Thyroid gland (tissue), 4 donors: ENCODE measurements at regions not wholly inside any gene's neighbourhood (a gene's known extent, or its start where the extent isn't known, plus 50 kb on each side); places are given as distances from the start of the nearest gene placed in this dataset.

Experiments
- DNase-seq, 2 donors: peaks; one replicate each; pipeline ENCODE4 v3.0.0-alpha.2; 2019
- H3K27ac ChIP-seq, 3 donors: fragments of 200-600 bp; sonication (generic); 1 replicate in 2 of 3; 2 replicates in 1 of 3; pipeline ENCODE4 v1.5.1; 2016 to 2019; ENCODE audit warnings: mild to moderate bottlenecking in 1 of 3, moderate library complexity in 1 of 3
- H3K27me3 ChIP-seq: fragments of 200-600 bp; sonication (generic); one replicate; pipeline ENCODE4 v1.5.1; 2019
- H3K36me3 ChIP-seq, 2 donors: fragments of 200-600 bp; sonication (generic); one replicate each; pipeline ENCODE4 v1.5.1; 2016 to 2019
- H3K4me1 ChIP-seq, 2 donors: fragments of 200-600 bp; sonication (generic); one replicate each; pipeline ENCODE4 v1.5.1; 2017 to 2019
- H3K4me3 ChIP-seq, 3 donors: fragments of 200-600 bp; sonication (generic); replicated peaks in 1 of 3; 1 replicate in 2 of 3; 2 replicates in 1 of 3; pipeline ENCODE4 v1.5.1; 2016; ENCODE audit warnings: mild to moderate bottlenecking in 1 of 3
- H3K9me3 ChIP-seq: fragments of 200-600 bp; sonication (generic); one replicate; pipeline ENCODE4 v1.5.1; 2017
- CTCF ChIP-seq, 6 experiments: fragments of 200-600 bp in 3 of 6; fragments of 450-650 bp in 3 of 6; sonication (generic) in 3 of 6; IDR thresholded peaks; one replicate each; pipeline ENCODE4 v1.5.1; 2016 to 2019; ENCODE audit warnings: antibody characterized with exemption in 6 of 6, mild to moderate bottlenecking in 2 of 6, inconsistent platforms in 1 of 6, moderate library complexity in 1 of 6
- POLR2A ChIP-seq, 2 donors: fragments of 450-650 bp; IDR thresholded peaks; one replicate each; pipeline ENCODE4 v1.6.1; 2017; ENCODE audit warnings: antibody characterized with exemption in 2 of 2, mild to moderate bottlenecking in 2 of 2, moderate library complexity in 1 of 2
- WGBS, 2 donors: methylation state at CpG; one replicate each; pipeline ENCODE4 v1.1.5; 2017; 5-methylcytosine and 5-hydroxymethylcytosine counted together
- intact Hi-C: fragments of 100-400 bp; cut with DNase I; formaldehyde crosslinking; loops from one replicate; pipeline ENCODE4 v1.15.1; 2023

GRCh38 chr5:27472000-27472763 is 433.8 kb upstream of the CDH9 start:
- H3K36me3 ChIP-seq = no peaks in the 10 kb centered on the region
- no peak for TF ChIP-seq POLR2A (IDR thresholded peaks at IDR 0.05)
- TF ChIP-seq CTCF (IDR thresholded peaks at IDR 0.05) = no peak
- intact Hi-C loops = no loop called here
- H3K27me3 ChIP-seq = no peaks in the 10 kb centered on the region
- no peak overlapping the region for H3K27ac ChIP-seq
- H3K9me3 ChIP-seq = no peaks in the 10 kb centered on the region
- H3K4me3 ChIP-seq = no peak overlapping the region
- WGBS, 2 donors = 75 to 81% methylated on average over 11 of the region's 11 CpGs
- no peaks in the 10 kb centered on the region for H3K4me1 ChIP-seq
- no peak for DNase-seq

GRCh38 chr5:27466959-27467358 is 428.6 kb upstream of the CDH9 start:
- intact Hi-C loops = no loop called here
- no peak for DNase-seq
- Histone ChIP-seq H3K36me3 (no peaks in the 10 kb centered on the region), H3K4me1 (no peaks in the 10 kb centered on the region), H3K9me3 (no peaks in the 10 kb centered on the region), H3K27ac (no peak overlapping the region), H3K4me3 (no peak overlapping the region), H3K27me3 (no peaks in the 10 kb centered on the region)
- WGBS, 2 donors = 69 to 72% methylated on average over 1 of the region's 1 CpG
- no peak for TF ChIP-seq CTCF (IDR thresholded peaks at IDR 0.05)
- TF ChIP-seq POLR2A (IDR thresholded peaks at IDR 0.05) = no peak

- Histone ChIP-seq H3K9me3 (no peaks in the 10 kb centered on the region), H3K4me3 (no peak overlapping the region), H3K27me3 (no peaks in the 10 kb centered on the region), H3K27ac (no peak overlapping the region), H3K36me3 (no peaks in the 10 kb centered on the region), H3K4me1 (no peaks in the 10 kb centered on the region)
- TF ChIP-seq POLR2A (IDR thresholded peaks at IDR 0.05) (no peak), CTCF (IDR thresholded peaks at IDR 0.05) (no peak)
- intact Hi-C loops = no loop called here
- DNase-seq = no peak
- WGBS, 2 donors = 74 to 76% methylated on average over 5 of the region's 5 CpGs
These were observed 426.8 kb upstream of the CDH9 start for GRCh38 chr5:27465140-27465539.

- DNase-seq = no peak
- Histone ChIP-seq H3K4me3 (no peak overlapping the region), H3K4me1 (no peaks in the 10 kb centered on the region), H3K36me3 (no peaks in the 10 kb centered on the region), H3K27me3 (no peaks in the 10 kb centered on the region), H3K27ac (no peak overlapping the region), H3K9me3 (no peaks in the 10 kb centered on the region)
- TF ChIP-seq CTCF (IDR thresholded peaks at IDR 0.05) = no peak
- no peak for TF ChIP-seq POLR2A (IDR thresholded peaks at IDR 0.05)
- intact Hi-C loops = no loop called here
- WGBS, 2 donors = 78 to 88% methylated on average over 8 of the region's 8 CpGs
These were observed 425.2 kb upstream of the CDH9 start for GRCh38 chr5:27463446-27464149.

GRCh38 chr5:27462936-27463335 is 424.6 kb upstream of the CDH9 start:
- Histone ChIP-seq H3K36me3 (no peaks in the 10 kb centered on the region), H3K4me1 (no peaks in the 10 kb centered on the region), H3K27ac (no peak overlapping the region), H3K9me3 (no peaks in the 10 kb centered on the region), H3K4me3 (no peak overlapping the region), H3K27me3 (no peaks in the 10 kb centered on the region)
- intact Hi-C loops = no loop called here
- TF ChIP-seq POLR2A (IDR thresholded peaks at IDR 0.05) (no peak), CTCF (IDR thresholded peaks at IDR 0.05) (no peak)
- 85 to 86% methylated on average over 7 of the region's 7 CpGs for WGBS, 2 donors
- DNase-seq = no peak
